CD4-positive, alpha-beta T cell treated with Interleukin-6 for 4 hours (primary cell): ENCODE measurements at regions not wholly inside any gene's neighbourhood (a gene's known extent, or its start where the extent isn't known, plus 50 kb on each side); places are given as distances from the start of the nearest gene placed in this dataset.
A peak's percentile ranks its signal among the peaks of the same experiment; 100 is the strongest.

Source experiments
- DNase-seq: peaks from one replicate; pipeline ENCODE4 v3.0.0-alpha.2; 2020; ENCODE audit warnings: mixed read lengths

- DNase-seq = no peak
These were observed 116.6 kb upstream of the TLE3 start for GRCh38 chr15:70214276-70214675.

DNA sequence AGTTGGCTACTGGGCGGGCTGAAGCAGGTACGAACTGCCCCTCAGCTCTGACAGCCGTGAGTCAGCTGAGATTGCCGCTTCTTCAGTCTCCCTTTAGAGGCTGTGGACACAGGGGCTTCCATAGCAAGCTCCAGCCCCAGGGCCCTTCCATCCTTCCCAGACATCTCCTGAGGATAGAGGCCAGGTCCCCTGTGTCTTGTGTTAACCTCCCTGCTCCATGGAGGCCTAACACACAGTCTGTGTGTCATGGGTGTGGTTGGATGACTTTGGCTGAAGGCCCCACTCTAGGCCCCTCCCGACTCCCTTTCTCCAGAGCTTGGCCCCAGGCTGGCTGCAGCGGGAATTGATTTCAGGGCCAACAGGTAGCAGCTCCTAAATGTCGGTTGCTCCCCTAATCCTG is 116.1 kb upstream of the TLE3 start:
- DNase-seq = no peak

GRCh38 chr15:70212963-70213315 is 115.2 kb upstream of the TLE3 start:
- DNase-seq = no peak

DNA sequence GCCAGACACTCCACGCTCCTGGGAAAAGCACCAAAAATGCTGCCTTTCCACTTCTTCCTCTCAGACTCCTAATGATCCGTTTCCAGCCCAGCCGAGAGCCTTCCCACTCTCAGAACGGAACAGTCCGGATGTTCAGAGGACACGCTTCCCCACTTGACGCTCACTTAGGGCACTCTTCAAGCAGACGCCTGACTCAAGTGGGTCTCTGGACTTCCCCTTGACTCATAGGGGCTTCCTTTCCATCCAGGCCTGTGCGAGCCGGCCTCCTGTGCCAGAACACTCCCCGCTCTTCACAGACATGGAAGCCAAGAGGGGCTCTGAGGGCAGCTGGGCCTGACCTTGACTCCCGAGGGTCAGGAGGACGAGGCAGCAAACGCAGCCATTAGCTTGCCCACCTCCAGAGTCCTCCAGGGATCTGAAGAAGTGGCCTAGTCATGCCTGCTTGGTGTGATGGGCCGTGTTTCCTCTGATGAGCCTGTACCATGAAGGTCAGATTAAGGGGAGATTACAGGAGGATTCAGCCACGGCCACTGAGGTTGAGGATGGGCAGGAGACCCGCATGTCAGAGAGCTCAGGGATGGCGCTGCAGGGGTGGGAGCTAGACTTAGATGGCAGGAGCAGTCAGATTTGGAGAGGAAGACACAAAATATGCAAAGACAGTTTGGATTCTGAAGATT is 114.7 kb upstream of the TLE3 start:
- no peak for DNase-seq

DNA sequence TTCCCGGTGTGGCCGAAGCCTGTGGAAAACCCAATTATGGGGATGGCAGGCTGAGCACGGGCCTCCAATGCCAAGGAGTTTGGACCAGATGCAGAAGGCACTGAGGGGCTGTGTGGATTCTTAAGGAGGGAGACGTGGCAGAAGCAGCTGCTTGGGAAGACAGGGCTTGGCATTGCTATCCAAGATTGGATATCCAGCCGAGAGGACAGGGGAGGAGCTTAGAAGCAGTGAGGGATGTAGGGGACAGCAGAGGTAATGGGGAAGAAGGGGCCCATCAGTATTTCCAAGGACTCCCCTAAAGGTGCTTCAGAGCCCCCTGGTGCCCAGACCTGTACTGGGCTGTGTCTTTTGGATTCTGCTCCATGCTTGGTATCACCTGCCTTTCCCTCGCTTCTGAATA is 112.8 kb upstream of the TLE3 start:
- peak; percentile 35 for DNase-seq

DNA sequence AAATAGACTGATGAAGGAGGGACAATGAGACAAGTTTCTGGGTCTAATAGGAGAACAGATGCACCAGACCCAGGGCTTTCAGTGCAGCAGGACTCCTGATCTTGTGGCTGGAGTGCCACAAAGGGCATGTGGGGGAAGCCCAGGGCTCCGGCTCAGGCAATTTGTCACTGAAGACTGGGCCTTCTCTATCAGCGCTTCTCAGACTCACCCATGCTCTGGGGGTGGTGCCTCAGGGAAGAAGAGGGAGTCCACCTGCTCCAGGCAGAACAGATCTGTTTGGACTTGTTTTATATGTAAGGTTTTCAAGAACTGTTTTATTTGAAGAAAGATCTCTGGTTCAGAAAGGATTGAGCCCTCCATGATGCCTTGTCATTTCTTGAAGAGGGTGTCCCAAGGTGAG is 112.4 kb upstream of the TLE3 start:
- DNase-seq = no peak

- no peak for DNase-seq
These were observed 111.8 kb upstream of the TLE3 start for GRCh38 chr15:70209499-70209898.

DNA sequence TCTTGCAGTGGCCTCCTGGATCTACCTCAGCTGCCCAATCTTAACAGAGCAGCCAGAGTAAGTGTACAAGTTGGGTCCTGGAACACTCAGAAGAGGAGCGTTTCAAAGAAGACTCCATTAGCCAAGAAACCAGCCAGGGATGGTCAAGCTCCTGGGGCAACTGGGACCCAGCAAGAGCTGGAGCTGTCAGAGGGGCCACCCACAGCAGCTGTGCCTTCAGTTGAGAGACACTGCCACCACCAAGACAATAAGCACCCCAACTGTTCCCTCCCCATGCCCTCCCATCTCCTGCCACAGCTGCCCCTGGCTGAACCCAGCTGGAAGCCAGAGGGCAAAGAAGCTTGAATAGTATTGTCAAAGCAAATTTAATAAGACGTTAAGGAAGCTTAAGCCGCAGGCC is 110.6 kb upstream of the TLE3 start:
- DNase-seq = no peak

DNA sequence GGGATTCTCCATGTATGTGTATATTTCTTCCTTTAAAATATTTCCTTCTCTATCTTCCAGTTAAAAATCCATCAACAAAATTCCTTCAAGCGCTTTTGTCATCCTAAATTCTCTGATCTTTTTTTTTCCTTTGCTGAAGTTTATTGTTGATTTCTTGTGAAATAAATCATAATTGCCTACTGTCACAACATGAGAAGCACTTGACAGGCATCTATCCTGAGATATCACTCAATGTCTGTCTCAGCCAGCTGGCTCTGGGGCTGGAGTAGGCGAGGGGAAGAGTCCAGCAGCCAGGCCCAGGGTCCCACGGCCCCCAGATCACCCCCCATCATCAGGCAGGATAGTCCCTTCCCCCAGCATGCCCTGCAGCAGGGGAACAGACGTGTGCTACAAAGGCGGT is 109.0 kb upstream of the TLE3 start:
- no peak for DNase-seq

GRCh38 chr15:70204652-70205051 is 106.9 kb upstream of the TLE3 start:
- DNase-seq = no peak

- DNase-seq = no peak
These were observed 106.4 kb upstream of the TLE3 start for GRCh38 chr15:70203981-70204560.

- DNase-seq = no peak
These were observed 105.0 kb upstream of the TLE3 start for GRCh38 chr15:70202756-70203155.

DNA sequence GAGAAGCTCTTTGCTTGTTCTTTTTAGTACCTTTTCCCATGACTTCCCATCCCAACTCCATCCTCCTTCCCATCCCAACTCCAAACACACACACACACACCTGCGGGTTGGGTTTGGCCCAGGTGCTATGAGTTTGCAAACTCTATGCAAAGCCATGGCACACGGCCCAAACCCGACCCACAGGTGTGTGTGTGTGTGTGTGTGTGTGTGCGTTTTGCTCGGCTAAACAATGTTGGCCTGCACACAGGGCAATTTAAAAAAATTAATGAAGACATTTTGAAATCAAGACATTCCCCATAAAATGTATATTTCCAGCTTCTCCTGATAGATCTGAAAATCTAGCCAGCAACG is 103.7 kb upstream of the TLE3 start:
- DNase-seq = no peak

DNA sequence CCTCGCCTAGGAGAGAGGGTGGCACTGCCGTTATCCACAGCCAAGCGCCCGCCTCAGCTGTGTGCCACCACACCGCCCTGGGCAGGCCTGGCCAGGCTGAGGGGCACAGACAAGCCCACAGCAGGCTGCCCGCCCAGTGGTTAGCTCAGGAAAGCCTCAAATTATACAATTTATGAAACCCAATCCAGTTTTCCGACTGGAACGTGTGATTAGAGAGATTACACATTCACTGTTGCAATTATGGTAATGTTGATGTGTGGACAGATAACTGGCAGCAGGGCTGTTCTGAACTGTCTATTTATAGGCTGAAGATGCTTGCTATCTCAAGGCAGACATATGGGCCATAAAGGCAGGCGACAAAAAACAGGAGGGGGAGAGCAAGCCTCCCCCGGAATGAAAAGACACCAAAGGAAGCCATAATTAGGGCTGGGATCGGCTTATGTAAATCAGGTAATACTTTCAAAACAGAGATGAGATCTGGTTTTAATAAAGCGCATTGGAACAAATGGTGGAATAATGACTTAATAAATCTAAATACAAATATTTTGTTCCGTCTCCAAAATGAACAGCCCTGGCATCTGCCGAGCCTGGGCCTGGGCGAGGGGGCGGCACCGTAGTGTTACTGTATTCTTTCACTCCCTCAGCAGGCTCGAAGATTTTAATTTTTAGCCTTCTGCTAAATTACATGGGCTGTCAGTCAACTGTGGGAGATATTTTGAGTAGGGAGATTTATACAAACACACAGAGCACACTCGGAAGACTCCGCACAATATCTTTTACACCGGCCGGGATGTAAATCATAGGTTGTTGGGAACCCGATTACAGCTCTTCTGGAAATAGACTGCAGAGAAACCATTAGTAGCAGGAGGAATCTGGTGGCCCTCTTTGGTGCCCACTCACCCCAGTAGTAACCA is 103.1 kb upstream of the TLE3 start:
- no peak for DNase-seq

DNA sequence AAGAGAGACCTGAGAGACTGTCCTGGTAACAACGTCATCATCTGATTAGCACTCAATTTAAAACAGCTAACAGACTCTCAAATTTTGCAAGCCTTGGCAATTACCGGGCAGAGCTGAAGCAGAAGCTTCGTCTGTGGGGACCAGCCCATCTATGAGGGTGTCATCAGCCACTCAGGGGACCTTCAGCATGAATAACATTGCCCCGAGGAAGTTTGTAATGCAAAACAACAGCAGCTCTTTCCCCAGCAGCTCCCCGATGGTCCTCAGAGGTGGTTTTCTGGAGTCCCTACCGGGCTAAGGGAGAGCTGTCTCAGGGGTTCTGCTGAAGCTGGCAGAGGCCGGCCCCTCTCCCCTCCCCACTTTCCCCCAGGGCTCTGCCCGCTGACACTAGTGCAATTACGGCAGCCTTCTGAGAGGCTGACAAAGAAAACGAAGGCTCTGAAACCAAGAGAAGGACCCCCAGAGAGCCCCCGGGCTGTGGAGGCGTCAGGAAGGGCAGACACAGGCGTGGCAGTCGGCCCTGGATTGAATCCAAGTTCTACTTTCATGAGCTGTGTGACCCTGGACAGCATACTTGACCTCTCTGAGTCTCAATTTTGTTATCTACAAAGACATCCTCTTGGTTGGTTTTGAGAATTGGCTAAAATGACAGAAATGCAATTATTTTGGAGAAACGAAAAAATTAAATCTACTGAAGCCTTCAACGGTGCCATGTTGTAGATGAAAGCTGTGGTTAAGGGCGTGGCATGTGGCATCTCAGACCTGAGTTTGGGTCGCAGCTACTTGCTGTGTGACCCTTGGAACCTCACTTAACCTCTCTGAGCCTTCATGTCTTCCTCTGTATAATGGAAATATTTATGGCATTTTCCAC is 102.1 kb upstream of the TLE3 start:
- DNase-seq = no peak

DNA sequence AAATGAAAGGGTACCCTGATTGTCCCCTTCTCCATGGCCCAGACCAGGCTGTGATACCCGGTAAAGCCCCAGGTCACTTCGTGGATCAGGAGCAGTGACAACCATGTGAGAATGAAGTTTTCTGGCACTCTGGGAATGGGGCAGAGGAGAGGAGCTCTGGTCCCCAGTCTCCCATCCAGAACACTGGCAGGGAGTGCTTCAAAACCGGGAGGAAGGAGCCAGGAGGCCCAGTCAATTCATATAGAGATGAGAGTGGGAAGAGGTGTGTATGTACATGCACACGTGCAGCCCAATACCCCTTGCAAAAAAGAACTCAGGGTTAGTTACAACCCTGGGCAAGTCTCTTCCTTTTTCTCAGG is 101.4 kb upstream of the TLE3 start:
- DNase-seq = no peak

DNA sequence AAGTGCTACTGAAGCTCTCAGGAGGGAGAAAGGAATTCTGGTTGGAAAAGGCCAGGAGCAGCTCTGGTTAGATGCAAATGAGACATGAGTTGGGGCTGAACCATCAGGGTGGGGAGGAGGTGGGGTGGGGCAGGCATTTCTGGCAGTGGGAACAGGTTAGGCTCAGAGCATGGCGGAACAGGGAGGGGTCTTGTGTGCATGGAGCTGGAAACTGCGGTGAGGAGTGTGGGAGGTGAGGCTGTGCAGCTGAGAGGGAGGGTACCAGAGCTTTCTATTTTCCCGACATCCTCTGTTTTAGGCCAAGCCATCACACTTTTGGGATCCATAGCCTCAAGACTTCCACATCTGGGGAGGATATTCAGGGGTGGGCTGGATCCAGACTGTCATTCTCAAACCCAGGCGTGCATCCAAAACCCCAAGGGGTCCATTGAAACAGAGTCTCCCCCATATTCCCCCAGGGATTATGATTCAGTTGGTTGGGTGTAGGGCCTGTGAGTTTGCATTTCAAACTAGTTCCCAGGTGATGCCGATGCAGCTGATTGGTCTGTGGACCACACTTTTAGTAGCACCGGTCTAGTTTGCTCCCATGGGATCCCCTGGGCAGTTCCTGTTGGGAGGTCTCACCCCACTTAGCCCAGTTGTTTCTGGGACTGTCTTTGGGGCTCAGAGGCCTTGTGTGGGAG is 100.9 kb upstream of the TLE3 start:
- DNase-seq = no peak

DNA sequence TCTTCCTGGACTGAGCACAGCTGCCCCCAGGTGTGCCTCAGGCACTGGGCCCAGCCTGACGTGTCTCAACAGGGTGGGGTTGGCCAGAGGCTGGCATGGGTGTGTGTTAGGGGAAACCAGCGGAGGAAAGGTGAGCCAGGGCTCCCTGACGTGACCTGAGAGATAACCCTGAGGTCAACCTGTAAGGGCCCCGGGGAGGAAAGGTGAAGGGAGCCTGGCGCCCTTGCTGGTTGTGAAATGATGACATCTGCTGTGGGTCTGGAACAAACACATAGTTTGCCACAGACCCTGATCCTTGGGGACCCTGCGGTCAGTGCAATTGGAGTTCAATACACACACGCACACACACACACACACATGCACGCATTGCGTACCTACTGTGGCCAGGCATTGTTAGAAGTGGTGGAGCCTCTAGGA is 100.2 kb upstream of the TLE3 start:
- DNase-seq = no peak

DNA sequence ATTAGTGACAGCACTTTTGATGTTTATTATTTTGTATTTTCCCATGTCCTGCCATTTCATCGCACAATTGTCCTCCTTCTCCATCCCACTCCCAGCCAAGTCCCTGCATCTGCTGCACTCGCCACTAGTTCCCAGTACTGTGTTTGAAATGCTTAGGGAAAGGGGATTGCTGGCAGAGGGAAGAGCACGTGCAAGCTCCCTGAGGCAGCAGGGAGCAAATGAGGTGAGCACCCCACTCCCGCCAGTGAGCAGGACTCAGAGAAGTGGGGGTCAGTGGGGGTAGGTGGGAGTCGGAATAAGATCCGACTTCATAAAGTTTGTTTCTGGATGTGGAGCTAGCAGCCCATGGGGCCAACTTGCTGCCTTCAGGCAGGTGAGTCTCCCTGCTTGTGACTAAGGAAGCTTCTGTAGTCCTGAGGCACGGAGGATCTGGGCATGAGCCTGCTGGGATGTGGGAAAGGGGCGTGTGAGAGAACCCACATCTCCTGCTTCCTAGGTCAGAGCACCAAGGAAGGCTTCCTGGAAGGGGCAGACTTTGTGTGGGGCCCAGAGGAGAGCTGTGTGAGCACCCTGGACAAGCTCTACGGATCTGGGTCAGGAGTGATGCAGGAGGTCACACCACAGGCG is 99.7 kb upstream of the TLE3 start:
- no peak for DNase-seq

GRCh38 chr15:70196372-70197316 is 98.9 kb upstream of the TLE3 start:
- peak; percentile 21 for DNase-seq
